Fibroblast of skin of right biceps (primary cell): ENCODE measurements at regions not wholly inside any gene's neighbourhood (a gene's known extent, or its start where the extent isn't known, plus 50 kb on each side); places are given as distances from the start of the nearest gene placed in this dataset.

ENCODE experiments used
- DNase-seq: peaks from one replicate; pipeline ENCODE4 v3.0.0-alpha.2; 2013

DNA sequence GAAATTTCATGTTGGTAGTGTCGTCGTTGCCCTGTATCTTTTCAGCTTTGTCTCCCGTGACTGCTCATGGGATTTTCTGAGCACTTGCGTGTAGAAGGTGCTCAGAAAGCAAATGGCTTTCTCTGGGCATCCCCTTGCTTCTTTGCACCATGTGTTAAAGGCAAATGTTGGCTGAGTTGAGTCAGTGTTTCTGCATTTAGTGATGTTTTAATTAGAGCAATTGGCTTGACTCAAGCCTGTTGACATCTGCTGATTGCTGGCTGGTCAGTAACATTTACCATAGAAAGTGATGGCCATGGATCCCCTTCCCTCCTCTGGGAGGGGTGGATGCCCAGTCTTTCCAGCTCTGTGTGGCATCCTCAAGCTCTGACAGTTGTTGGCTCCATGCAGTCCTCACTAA, 187.2 kb upstream of the MPHOSPH6 start:
- DNase-seq = no peak

DNA sequence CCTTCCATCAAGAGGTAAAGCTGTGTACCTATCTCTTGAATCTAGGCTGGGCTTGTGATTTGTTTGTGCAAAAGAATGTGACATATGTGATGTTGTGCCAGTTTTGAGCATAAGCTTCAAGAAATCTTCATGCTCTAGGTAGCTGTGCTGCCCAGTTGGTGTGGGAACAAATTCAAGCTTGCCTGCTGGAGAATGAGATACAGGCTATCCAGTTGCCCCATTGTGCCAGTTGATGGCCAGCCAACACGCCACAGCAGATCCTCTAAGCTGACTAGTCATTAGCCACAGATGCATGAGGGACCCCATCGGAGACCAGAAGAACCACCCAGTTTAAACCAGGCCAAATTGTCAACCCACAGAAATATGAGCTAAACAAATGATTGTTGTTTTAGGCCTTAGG, 180.5 kb upstream of the MPHOSPH6 start:
- no peak for DNase-seq

DNA sequence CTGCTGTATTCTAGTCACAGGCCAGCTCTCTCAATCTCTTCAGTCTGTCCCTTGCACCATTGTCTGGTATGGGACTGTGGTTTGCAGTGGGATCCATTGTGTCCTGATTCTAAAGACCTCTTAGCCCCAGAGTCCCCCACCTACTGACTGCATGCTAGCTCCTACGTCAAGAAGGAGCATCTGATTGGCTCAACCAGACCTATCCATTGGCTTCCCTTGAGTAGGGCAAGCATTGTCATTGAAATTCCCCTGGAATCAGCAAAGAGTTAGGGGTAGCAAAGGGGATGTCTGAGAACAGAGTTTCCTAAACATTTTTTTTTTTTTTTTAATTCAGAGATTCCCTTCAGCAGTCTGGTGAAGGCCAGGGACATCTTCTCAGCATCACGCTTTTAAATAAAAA, 175.3 kb upstream of the MPHOSPH6 start:
- no peak for DNase-seq

DNA sequence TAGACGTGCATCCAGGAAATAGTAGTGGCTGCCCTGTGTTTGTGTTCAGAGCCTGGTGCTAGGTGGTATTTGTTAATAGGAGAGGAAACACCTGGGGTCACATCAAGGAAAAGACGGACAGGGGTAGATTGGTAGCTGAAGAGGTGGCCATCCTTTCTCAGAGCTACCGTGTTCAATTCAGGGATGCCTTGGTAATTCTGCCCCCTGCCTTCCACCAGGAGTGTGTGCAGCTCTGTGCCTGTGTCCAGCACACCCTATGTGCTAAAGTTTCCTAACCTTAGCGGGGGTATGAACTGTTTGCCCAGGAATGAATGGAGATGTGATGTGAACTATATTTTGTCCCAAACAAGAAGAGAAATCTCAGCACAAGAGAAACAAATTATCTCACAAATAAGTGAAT, 174.1 kb upstream of the MPHOSPH6 start:
- no peak for DNase-seq

DNA sequence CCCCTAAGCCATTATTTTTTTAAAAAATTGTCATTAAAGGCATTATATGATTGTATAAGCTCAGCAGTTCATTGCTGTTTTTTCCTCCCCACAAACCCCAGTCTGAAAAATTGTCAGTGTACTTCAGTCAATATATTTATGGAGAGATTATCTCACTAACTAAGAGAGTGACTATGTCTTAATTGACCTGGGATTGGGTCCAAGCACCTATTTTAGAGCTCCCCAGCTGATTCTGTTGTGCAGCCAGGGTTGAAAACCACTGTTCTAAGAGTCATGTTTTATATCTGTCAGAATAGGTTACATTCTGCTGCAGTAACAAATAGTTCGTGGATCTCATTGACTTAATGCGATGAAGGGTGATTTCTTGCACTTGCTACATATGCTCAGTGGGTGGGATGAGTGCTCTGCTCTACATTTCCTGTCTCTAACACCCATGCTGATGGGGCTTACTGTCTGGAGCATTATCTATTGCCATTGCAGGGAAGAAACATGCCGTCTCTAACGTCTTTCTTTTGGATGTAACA, 171.2 kb upstream of the MPHOSPH6 start:
- DNase-seq = no peak

DNA sequence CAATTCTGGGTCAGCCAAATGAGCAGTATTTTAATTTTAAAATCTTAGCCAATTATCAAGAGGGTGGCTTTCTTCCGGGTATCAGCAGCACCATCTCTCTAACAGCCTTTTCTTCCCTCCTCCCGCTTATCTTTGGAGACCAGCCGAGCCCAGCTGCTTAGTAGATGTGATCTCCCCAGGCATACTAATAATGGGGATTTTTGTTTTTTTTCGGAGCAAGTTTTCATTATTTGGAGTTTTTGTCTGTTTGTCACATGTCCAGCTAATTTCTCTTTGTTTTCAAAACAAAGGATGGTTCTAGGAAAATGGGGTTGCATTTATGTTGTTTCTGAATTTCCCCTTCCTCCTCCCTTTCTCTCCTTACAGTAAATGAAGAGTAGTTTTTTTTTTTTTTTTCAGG, 170.5 kb upstream of the MPHOSPH6 start:
- DNase-seq = no peak

DNA sequence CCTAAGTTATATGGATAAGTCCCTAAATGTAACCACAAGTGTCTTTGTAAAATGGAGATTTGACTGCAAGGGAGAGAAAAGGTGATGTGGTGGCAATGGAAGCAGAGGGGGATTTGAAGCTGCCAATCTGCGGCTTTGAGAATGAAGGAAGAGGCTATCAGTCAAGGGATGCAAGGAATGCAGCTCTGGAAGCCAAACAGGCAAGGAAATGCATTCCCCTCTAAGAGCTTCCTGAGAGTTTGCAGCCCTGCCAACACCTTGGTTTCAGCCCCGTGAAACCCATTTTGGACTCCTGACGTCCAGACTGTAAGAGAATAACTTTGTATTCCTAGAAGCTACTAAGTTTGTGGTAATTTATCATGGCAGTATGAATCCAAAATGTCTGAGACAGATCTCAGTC, 167.3 kb upstream of the MPHOSPH6 start:
- DNase-seq = no peak

DNA sequence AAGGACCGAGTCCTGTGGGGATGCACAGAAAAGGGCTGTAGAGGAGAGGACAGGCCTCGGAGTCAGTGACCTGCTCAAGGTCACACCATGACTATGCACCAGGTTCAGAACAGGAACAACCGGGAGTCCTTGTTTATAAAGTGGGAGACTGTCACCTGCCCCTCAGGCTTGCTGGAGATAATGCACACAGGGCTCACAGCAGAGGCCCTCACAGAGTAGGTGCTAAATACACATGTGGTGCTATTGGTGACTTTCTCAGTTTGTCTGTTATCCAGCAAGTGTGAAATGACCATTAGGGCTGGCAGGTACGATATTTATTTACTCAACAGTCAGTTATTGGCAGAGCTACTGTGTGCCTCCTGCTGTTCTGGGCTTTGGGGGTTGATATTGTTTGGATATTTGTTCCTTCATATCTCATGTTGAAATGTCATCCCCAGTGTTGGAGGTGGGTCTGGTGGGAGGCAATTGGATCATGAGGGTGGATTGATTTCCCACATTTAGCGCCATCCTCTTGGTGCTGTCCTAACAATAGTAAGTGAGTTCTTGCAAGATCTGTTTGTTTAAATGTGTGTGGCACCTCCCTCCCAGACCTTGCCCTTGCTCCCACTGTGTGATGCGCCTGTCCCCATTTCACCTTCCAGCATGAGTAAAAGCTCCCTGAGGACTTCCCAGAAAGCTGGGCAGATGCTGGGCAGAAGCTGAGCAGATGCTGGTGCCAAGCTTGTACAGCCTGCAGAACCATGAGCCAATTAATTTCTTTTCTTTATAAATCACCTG, 162.1 kb upstream of the MPHOSPH6 start:
- no peak for DNase-seq

DNA sequence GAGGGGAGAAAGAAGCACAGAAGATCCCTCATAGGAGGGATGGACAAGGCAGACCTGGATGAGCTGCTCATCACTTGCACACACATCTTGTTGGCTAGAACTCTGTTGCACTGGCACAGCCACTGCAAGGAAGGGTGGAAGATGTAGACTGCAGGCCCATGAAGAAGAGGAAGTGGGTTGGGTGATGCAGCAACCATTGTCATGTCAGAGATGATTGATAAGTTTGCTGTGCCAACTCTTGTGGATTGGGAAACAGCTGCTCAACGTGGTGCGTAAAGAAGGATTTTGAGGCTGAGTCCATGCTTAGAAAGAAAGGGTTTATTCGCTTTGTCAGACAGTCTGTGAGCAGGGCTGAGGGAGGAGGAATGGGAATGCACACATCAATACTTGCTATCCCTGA, 161.4 kb upstream of the MPHOSPH6 start:
- DNase-seq = no peak

DNA sequence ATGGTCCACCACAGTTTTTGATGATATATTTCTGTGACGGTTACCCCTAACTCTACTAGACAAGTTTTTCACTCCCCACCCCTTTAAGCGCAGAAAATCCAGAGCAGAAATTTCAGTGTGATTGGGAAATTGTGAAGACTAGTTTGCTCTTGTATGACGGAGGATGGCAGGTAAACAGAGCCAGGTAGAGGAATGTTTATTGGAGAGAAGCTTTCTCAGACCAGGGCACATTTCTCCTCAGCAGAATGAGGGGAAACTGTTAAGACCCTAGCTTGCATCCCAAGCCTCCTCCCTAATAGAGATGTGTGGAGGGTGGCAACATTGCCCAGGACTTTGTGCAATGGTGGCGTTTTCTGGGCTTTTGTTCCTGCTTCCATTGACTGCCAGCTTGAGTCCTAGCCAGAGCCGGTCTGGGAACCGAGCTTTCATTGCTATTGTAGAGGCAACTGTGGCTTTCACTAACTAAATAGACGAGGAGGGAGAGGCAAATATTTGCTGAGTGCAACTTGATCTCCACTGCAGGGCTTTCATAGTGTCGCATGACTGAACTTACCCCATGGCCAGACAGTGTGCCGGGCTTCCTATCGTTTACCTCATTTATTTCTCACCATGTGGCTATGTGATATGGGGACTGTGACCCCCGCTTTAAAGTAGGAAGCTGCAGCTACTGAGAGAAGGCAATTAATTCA, 159.6 kb upstream of the MPHOSPH6 start:
- DNase-seq = no peak

DNA sequence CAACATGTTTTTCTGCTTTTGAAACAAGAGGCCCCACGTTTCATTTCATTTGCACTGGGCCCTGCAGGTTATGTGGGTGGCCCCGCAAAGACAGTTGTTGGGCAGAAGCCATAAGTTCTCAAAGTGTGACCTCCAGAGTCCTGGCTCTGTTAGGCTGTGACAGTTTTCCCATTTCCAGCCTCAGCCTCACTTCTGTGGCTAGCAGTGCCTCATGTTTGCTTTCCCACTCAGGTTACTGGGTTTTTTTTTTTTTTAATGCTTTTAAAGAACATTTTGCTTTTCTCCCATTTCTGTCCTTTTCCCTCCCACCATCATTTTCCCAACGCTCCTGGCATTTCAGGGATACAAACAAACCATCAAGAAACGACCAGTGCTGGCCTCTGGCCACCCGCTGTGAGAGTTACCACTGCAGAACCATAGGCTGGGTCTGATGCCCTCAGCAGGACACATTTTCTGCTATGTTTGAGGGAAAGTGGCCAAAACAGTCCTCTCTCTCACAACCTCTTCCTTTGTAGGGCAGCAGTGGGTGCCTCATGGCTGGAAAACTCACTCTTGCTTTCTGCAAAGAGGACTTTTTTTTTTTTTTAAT, 159.0 kb upstream of the MPHOSPH6 start:
- no peak for DNase-seq

DNA sequence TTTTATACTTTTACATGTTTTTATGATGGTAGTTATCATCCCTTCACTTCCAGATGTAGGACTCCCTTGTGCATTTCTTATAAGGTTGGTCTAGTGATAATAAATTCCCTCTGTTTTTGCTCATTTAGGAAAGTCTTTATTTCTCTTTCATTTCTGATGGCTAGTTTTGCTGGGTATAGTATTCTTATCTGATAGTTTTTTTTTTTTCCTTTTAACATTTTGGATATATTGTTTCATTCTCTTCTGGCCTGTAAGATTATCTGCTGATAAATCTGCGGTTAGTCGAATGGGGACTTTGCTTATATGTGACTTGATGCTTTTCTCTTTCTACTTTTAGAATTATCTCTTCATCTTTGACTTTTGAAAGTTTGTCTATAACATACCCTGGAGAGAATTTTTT, 153.1 kb upstream of the MPHOSPH6 start:
- DNase-seq = no peak

DNA sequence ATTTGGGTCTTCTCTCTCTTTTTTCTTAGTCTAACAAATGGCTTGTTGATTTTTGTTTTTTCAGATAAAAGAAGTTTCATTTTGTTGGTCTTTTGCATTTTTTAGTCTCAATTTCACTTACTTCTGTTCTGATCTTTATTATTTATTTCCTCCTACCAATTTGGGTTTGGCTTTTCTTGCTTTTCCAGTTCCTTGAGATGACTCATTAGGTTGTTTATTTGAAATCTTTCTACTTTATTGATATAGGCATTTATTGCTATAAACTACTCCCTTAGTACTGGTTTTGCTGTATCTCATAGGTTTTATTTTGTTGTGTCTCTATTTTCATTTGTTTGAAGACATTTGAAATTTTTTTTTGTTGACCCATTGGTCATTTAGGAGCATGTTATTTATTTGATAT, 152.2 kb upstream of the MPHOSPH6 start:
- no peak for DNase-seq

DNA sequence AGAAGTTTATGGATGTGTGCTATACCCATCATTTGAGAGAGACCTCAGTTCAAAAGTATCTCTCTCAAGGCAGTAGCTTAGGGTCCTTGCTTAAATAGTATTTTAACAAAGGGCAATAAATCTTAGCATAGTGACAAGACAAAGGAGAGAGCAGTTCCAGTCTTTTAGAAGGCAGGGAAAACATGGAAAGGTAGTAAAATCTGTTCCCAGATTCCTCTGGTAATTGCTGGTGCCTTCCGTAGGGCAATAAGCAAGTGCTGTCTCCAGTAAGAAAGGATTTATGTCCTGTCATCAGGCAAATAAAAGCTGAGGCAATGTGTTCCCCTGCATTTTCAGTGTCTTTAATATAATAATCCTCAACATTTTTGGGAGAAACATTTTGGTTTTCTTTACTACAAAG, 149.0 kb upstream of the MPHOSPH6 start:
- DNase-seq = no peak

DNA sequence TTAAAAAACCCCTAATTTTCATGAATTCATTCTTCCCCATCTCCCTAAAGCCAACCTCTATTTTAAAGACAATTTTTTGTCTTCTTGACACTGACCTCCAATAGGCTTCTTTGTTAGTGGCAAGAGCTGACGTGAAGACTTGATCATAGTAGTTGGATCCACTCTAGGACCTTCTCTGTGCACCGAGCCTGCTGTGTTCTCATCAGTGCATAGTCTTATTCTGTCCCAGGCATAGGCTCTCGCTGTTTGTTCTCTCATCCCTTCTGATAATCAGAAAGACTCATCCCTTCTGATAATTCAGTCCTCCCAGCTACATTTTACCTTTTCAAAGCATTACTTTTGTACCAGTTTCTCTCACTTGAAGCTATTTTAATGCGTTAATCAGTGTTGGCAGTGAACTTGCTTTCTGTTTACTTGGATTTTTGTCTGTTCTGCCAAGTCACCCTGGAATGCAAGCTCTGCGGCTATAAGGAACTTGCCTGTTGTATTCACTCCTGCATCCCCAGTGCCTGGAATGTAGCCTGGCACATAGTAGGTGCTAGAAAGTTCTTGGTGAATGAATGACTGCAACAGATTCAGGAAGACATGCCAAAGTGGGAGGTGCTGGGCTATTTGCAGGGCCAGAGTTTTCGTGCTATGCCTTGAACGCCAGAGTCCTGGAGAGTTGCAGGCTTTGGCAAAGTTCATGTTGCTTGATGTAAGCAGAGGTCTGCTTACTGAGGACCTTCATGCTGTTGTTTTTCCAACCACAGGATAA, 147.6 kb upstream of the MPHOSPH6 start:
- DNase-seq = no peak

DNA sequence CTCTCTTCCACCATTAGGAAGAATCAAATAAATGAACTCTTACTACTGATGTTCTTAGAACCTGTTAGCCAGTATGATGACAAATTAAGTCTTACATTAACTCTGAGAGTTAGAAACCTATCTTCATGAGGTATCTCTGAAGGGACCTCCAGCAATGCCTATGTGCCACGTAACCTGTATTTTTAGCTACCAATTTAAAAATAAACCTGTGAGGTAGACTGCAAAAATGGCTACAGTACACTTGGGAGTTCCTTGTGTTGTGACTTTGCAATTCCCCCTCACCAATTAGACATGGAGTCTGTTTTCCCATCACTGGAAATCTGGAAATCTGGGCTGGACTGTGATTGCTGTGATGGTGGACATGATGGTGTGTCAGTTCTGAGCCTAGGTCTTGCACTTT, 143.7 kb upstream of the MPHOSPH6 start:
- no peak for DNase-seq

DNA sequence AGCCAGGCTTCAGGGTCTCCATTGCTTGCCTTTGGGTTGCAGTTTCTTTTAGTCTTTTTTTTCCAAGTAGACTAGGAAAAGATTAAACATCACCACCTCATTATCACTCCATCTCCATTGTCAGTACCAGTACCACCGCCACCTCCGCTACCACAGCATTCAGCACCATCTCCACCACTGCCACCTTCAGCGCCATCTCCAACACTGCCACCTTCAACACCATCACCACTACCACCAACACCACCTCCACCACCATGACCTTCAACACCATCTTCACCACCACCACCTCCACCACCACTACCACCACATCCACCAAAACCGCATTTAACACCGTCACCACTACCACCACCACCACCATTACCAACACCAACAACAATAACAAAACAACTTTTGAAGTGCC, 141.5 kb upstream of the MPHOSPH6 start:
- DNase-seq = no peak

DNA sequence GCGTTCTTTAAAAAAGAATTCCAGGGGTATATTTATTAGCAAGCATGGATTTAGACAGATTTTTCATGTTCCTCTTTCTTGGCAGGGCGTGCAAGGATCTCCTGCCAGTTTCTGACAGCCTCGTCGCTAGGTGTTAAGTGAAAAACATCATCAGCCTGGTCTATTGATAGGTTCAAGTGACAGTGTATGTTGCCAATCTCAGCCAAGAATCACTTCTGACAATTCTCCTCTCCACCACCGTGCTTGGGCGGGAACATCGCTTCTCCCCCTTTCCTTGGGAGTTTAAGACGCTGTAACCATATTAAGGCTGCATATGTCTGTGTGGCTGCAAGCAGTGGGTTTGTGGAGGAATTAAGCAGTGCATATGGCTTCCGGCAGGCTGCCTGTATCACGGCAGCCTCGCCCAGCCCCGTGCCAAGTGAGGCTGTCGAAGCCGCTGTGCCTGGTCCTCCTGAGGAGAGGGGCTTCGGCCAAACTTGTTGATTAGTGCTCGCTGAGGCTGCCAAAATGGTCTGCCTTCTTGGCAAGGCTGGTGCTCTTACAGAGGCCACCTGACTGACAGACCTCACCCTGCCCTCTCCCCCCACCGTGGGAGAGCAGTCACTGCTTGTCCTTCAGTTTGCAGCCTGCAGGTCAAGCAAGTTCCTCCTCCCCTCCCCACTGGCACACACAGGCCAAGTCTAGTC, 132.2 kb upstream of the MPHOSPH6 start:
- DNase-seq = no peak

DNA sequence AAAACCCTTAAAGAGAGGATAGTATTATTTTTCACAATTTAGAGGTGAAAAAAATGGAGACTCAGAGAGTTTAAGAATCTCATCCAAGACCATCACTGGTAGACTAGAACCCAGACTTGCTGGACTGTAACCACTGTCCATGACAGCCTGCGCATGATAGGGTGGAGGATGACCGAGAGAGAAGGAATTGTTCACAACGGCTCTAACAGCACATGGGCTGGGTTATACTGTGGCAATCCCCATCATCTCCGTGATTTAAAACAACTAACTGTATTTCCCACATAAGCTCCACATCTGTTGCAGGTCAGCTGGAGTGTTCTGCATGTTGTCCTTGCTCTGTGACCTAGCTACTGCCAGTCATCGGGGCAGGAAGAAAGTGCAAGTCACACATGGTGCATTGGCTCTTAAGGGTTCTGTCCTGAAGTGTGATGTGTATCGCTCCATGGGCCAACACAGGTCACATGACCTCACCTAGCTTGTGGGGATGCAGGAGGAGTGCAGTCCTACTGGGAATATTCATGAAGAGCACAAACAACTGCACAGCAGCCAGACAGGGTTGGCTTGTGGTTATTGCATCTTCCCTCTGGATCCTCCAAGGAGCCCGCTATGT, 131.2 kb upstream of the MPHOSPH6 start:
- DNase-seq = no peak

DNA sequence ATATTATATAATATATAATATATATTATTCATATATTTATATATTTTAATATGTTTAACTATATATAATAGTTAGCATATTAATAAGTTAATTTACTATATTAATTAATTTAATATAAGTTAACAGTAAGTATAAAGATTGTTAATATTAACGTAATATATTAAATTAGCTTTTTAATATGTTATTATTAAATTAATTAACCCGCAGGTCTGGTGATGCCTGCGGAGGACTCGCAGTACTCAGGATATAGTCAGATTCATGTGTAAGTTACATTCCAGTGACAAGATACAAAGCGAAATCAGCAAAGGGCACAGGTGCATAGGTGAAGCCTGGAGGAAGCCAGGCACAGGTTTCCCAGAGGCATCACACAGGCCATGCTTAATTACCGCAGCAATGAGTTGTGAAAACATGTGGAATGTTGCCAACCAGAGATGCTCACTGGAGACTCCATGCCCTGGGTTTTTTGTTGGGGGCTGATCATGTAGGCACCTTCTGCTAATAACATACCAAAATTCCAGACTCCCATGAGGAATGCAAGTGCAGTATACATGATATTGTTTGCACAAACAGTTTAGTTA, 130.4 kb upstream of the MPHOSPH6 start:
- no peak for DNase-seq

DNA sequence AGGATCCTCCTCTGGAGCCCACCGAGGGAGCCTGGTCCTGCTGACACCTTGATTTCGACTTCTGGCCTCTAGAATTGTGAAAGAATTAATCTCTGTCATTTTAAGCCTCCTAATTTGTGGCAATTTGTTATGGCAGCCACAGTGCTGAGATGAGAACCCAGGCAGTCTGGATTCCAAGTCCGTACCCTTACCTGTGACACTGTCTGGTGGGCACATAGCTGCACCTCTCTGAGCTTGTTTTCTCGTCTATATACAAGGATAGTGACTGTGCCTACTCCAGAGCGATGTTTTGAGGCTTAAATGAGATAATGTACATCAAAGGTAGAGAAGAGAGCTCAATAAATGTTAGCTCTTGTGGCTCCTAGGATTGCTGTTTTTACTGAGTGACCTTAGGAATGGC, 128.4 kb upstream of the MPHOSPH6 start:
- no peak for DNase-seq
